Psoas muscle (tissue), 7 donors: ENCODE measurements at regions not wholly inside any gene's neighbourhood (a gene's known extent, or its start where the extent isn't known, plus 50 kb on each side); places are given as distances from the start of the nearest gene placed in this dataset.

Experiments used
- ATAC-seq, 4 donors: fragments of 200-7000 bp; cut with Tn5 transposase; one replicate each; pipeline ENCODE4 v1.9.1; 2020; ENCODE audit warnings: moderate library complexity in 3 of 4, mild to moderate bottlenecking in 2 of 4
- DNase-seq, 2 donors: peaks; one replicate each; pipeline ENCODE4 v3.0.0-alpha.2; 2020
- H3K27ac ChIP-seq: fragments of 200-600 bp; one replicate; pipeline ENCODE4 v1.8.0; 2022
- H3K27me3 ChIP-seq, 3 donors: fragments of 200-600 bp in 1 of 3; one replicate each; pipeline versions ENCODE4 v1.6.1 to v1.8.0; 2013 to 2022; ENCODE audit warnings: low read length in 2 of 3, mild to moderate bottlenecking in 2 of 3, moderate library complexity in 1 of 3; ENCODE audit not compliant: insufficient read depth in 3 of 3
- H3K36me3 ChIP-seq, 2 donors: fragments of 200-600 bp in 1 of 2; one replicate each; pipeline versions ENCODE4 v1.6.1 to v1.8.0; 2013 to 2022; ENCODE audit warnings: low read depth in 1 of 2, mild to moderate bottlenecking in 1 of 2, moderate library complexity in 1 of 2; ENCODE audit not compliant: insufficient read depth in 1 of 2
- H3K4me1 ChIP-seq: fragments of 200-600 bp; one replicate; pipeline ENCODE4 v1.8.0; 2022
- H3K4me3 ChIP-seq: fragments of 200-600 bp; one replicate; pipeline ENCODE4 v1.8.0; 2022; ENCODE audit warnings: mild to moderate bottlenecking
- H3K9me3 ChIP-seq: fragments of 200-600 bp; one replicate; pipeline ENCODE4 v1.8.0; 2022
- WGBS, 3 donors: extraction: QIAGEN DNeasy Blood & Tissue Kit; methylation state at CpG; one replicate each; pipeline versions ENCODE4 v1.1.6 to v1.1.7; 2013; 5-methylcytosine and 5-hydroxymethylcytosine counted together
- intact Hi-C, 2 donors: fragments of 100-400 bp; cut with DNase I; formaldehyde crosslinking; loops; one replicate each; pipeline versions ENCODE4 v1.11.0 to v1.14.2; 2022
- TF ChIP-seq, protein P1 (sequence below): fragments of 200-600 bp; IDR thresholded peaks from one replicate; pipeline ENCODE4 v1.8.0; 2022; ENCODE audit warnings: antibody characterized with exemption
- donor health status: healthy with polysubstance abuse.
- donor health status: DM: no; HTN: no; CAD: no; lungs with moderate emphysema.
- donor health status: Bipolar disorder and iron deficiency.
- donor health status: healthy.
- donor health status: DM: yes; HTN: yes; CAD: no.
- donor health status: DM: no; HTN: no; CAD: no.
- donor health status: DM: yes; HTN: yes; CAD: no.

DNA sequence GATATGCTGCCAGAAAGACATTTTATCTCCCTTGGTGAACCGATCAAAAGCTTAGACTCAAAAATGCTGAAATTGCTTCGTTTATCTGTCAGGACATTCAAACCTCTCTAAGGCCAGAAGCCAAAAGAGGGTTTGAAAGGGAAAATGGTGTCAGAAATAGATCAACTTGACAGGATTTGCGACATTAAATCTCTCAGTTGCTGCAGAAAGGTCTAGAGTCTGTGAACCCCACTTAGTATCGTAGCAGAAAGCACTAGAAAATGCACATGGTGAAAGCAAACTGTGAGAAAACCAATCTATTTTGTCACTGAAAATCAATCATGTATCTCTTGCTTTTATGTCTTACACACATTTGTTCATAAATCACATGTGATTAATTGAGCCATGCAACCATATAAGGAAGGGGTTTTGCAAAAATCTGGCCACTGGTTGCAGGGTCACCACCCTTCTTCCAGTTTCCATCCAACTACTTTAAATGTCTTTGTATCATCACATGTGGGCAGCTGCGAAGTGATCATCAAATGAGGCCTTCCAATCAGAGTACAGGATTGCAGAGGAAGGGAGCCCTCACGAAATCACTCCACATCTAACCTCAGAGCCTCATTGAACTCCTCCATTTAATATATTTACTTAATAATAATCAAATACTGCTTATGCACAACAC, 347.2 kb upstream of the ANXA10 start:
- WGBS, 3 donors, result 65 to 69% (median 67%) methylated on average over 6 of the region's 6 CpGs
- H3K9me3 ChIP-seq, result no peaks in the 10 kb centered on the region
- no peak for DNase-seq
- no peak overlapping the region for H3K4me3 ChIP-seq
- no peaks in the 10 kb centered on the region for H3K27me3 ChIP-seq
- TF ChIP-seq, protein P1, sequence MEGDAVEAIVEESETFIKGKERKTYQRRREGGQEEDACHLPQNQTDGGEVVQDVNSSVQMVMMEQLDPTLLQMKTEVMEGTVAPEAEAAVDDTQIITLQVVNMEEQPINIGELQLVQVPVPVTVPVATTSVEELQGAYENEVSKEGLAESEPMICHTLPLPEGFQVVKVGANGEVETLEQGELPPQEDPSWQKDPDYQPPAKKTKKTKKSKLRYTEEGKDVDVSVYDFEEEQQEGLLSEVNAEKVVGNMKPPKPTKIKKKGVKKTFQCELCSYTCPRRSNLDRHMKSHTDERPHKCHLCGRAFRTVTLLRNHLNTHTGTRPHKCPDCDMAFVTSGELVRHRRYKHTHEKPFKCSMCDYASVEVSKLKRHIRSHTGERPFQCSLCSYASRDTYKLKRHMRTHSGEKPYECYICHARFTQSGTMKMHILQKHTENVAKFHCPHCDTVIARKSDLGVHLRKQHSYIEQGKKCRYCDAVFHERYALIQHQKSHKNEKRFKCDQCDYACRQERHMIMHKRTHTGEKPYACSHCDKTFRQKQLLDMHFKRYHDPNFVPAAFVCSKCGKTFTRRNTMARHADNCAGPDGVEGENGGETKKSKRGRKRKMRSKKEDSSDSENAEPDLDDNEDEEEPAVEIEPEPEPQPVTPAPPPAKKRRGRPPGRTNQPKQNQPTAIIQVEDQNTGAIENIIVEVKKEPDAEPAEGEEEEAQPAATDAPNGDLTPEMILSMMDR, result no peak
- H3K36me3 ChIP-seq, result no peaks in the 10 kb centered on the region
- H3K27ac ChIP-seq, result no peak overlapping the region
- no peaks in the 10 kb centered on the region for H3K4me1 ChIP-seq
- intact Hi-C loops, result no loop called here
- no peak for ATAC-seq

DNA sequence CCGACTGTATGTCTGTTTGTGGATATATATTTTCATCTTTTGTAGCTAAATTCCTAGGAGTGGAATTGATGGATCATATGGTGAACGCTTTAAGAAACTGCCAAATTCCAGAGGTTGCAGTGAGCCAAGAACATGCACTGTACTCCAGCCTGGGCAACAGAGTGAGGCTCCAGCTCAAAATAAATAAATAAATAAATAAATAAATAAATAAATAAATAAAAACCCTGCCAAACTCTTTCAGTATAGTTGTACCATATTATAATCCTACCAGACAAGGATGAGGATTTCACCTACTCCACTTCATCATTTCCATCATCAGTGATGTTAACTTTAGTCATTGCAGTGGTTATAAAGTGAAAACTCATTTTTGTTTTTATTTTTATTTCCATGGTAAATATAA, 325.1 kb upstream of the ANXA10 start:
- intact Hi-C loops, result no loop called here
- Histone ChIP-seq H3K27me3 (no peaks in the 10 kb centered on the region), H3K9me3 (peaks cover 5% of the 10 kb centered on the region), H3K4me3 (no peak overlapping the region), H3K36me3 (no peaks in the 10 kb centered on the region), H3K27ac (no peak overlapping the region), H3K4me1 (no peaks in the 10 kb centered on the region)
- 77 to 86% (median 81%) methylated on average over 2 of the region's 2 CpGs for WGBS, 3 donors
- TF ChIP-seq, protein P1, result no peak
- no peak for ATAC-seq
- DNase-seq, result no peak

DNA sequence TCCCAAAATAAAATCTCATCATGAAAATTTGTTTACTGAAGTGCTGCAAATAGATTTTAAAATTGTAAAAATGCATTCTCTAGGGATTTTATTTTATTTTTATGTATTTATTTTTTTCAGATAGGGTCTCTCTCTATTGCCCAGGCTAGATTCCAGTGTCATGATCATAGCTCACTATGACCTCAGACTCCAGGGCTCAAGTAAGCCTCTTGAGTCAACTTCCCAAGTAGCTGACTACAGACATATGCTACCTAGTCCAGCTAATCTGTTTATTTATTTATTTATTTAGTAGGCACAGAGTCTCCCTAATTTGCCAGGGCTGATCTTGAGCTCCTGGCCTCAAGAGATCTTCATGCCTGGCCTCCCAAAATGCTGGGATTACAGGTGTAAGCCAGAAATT, 317.7 kb upstream of the ANXA10 start:
- H3K27me3 ChIP-seq, result no peaks in the 10 kb centered on the region
- no peak for ATAC-seq
- H3K4me1 ChIP-seq, result no peaks in the 10 kb centered on the region
- no peak overlapping the region for H3K4me3 ChIP-seq
- DNase-seq, result no peak
- intact Hi-C loops, result no loop called here
- TF ChIP-seq, protein P1, result no peak
- H3K9me3 ChIP-seq, result no peaks in the 10 kb centered on the region
- no peak overlapping the region for H3K27ac ChIP-seq
- no peaks in the 10 kb centered on the region for H3K36me3 ChIP-seq

DNA sequence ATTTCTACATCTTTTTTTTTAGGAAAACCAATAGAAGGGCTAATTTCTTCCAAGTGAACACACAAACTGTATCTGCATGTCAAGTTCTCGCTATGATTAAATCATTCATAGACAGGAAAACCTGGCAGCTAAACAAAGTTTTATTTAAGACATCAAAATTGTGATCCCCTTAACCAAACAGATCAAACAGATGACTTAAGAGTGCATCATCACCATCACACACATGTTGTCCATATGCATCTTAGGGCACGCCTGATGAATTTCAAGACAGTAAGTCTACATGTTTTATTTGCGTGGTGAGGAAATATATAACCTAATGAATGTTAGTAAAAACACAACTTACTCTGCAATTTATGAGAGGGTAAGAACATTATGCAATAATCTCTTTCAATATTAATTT, 317.0 kb upstream of the ANXA10 start:
- no peak for ATAC-seq
- Histone ChIP-seq H3K4me1 (no peaks in the 10 kb centered on the region), H3K36me3 (no peaks in the 10 kb centered on the region), H3K9me3 (no peaks in the 10 kb centered on the region), H3K27ac (no peak overlapping the region), H3K4me3 (no peak overlapping the region), H3K27me3 (no peaks in the 10 kb centered on the region)
- 85 to 94% (median 86%) methylated on average over 3 of the region's 3 CpGs for WGBS, 3 donors
- DNase-seq, result no peak
- TF ChIP-seq, protein P1, result no peak
- intact Hi-C loops, result no loop called here

DNA sequence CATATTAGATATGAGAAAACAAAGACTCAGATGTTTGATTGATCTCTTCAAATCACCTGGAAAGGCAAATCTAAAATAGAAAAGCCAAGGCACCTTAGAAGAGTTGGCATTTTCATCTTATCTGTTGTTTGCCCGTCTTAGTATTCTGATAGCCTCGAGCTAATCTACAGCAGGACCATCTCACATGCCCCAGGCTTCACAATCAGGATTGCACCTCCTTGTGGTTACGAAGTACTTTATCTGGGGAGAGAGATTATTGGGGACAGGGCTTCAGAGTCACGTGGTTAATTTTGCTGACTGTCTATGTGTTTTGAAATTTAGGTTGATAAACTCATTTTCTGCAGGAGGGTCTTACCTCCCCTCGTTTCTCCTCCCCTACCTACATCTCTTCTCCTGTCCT, 313.1 kb upstream of the ANXA10 start:
- ATAC-seq (no peak), DNase-seq (no peak)
- 67 to 76% (median 75%) methylated on average over 5 of the region's 5 CpGs for WGBS, 3 donors
- H3K4me3 ChIP-seq, result no peak overlapping the region
- no peak overlapping the region for H3K27ac ChIP-seq
- no peaks in the 10 kb centered on the region for H3K4me1 ChIP-seq
- TF ChIP-seq, protein P1, result no peak
- intact Hi-C loops, result no loop called here
- H3K9me3 ChIP-seq, result no peaks in the 10 kb centered on the region
- H3K27me3 ChIP-seq, result no peaks in the 10 kb centered on the region
- H3K36me3 ChIP-seq, result no peaks in the 10 kb centered on the region
